SK-N-SH treated with all-trans-retinoic acid at 6 μM for 48 hours (cell line): ENCODE measurements at regions not wholly inside any gene's neighbourhood (a gene's known extent, or its start where the extent isn't known, plus 50 kb on each side); places are given as distances from the start of the nearest gene placed in this dataset.

Experiments used
- ATAC-seq: fragments of 200-7000 bp; cut with Tn5 transposase; 3 replicates; pipeline ENCODE4 v1.9.1; 2020; ENCODE audit warnings: mild to moderate bottlenecking, moderate library complexity
- ARNTL ChIP-seq: fragments of 450-650 bp; formaldehyde crosslinking; IDR thresholded peaks from 2 replicates; pipeline ENCODE4 v1.5.0; 2020; ENCODE audit warnings: low read depth, mild to moderate bottlenecking, moderate library complexity, borderline replicate concordance
- ESRRG ChIP-seq: fragments of 250-450 bp; sonication (Bioruptor Pico); IDR thresholded peaks from 2 replicates; pipeline ENCODE4 v1.6.1; 2021; ENCODE audit warnings: mild to moderate bottlenecking
- GLIS3 ChIP-seq: fragments of 250-450 bp; sonication (Bioruptor Pico); IDR thresholded peaks from 2 replicates; pipeline ENCODE4 v1.5.0; 2020; ENCODE audit warnings: mild to moderate bottlenecking, moderate library complexity
- ISL1 ChIP-seq: fragments of 250-450 bp; sonication (Bioruptor Pico); IDR thresholded peaks from 2 replicates; pipeline ENCODE4 v2.1.2; 2022; ENCODE audit warnings: mild to moderate bottlenecking, moderate library complexity
- OSR1 ChIP-seq: fragments of 250-450 bp; sonication (Bioruptor Pico); IDR thresholded peaks from 2 replicates; pipeline ENCODE4 v1.8.0; 2022; ENCODE audit warnings: moderate library complexity, mild to moderate bottlenecking, inconsistent platforms
- PPARA ChIP-seq: fragments of 250-450 bp; sonication (Bioruptor Pico); IDR thresholded peaks from 2 replicates; pipeline ENCODE4 v1.5.0; 2020; ENCODE audit warnings: mild to moderate bottlenecking, borderline replicate concordance
- RARB ChIP-seq: fragments of 250-450 bp; sonication (Bioruptor Pico); IDR thresholded peaks from 2 replicates; pipeline ENCODE4 v1.8.0; 2021; ENCODE audit warnings: mild to moderate bottlenecking, moderate library complexity
- SNAI2 ChIP-seq: fragments of 250-450 bp; sonication (Bioruptor Pico); IDR thresholded peaks from 2 replicates; pipeline ENCODE4 v1.5.0; 2020; ENCODE audit warnings: mild to moderate bottlenecking, moderate library complexity
- TCF4 ChIP-seq: fragments of 250-450 bp; sonication (Bioruptor Pico); IDR thresholded peaks from 2 replicates; pipeline ENCODE4 v1.8.0; 2021; ENCODE audit warnings: mild to moderate bottlenecking, moderate library complexity, borderline replicate concordance
- TOX ChIP-seq: fragments of 250-450 bp; sonication (Bioruptor Pico); IDR thresholded peaks from 2 replicates; pipeline ENCODE4 v1.8.0; 2021; ENCODE audit warnings: mild to moderate bottlenecking, moderate library complexity, borderline replicate concordance
- ZFP3 ChIP-seq: fragments of 250-450 bp; sonication (Bioruptor Pico); IDR thresholded peaks from 2 replicates; pipeline ENCODE4 v1.5.0; 2020; ENCODE audit warnings: mild to moderate bottlenecking, moderate library complexity
- ZFP30 ChIP-seq: fragments of 450-650 bp; formaldehyde crosslinking; IDR thresholded peaks from 2 replicates; pipeline ENCODE4 v1.5.0; 2022; ENCODE audit warnings: mild to moderate bottlenecking, moderate library complexity
- ZNF565 ChIP-seq: fragments of 450-650 bp; formaldehyde crosslinking; conservative IDR thresholded peaks from 2 replicates; pipeline ENCODE4 v1.5.0; 2020; ENCODE audit warnings: low read depth, mild to moderate bottlenecking, moderate library complexity
- ZNF70 ChIP-seq: fragments of 450-650 bp; formaldehyde crosslinking; IDR thresholded peaks from 2 replicates; pipeline ENCODE4 v1.5.0; 2020; ENCODE audit warnings: mild to moderate bottlenecking, moderate library complexity
- ZNF8 ChIP-seq: fragments of 450-650 bp; formaldehyde crosslinking; IDR thresholded peaks from 2 replicates; pipeline ENCODE4 v1.5.0; 2020; ENCODE audit warnings: mild to moderate bottlenecking, moderate library complexity
- TF ChIP-seq, protein P1 (sequence below): fragments of 250-450 bp; sonication (Bioruptor Pico); IDR thresholded peaks from 2 replicates; pipeline ENCODE4 v1.5.0; 2020; ENCODE audit warnings: mild to moderate bottlenecking, moderate library complexity
- TF ChIP-seq, protein P2 (sequence below): fragments of 250-450 bp; sonication (Bioruptor Pico); IDR thresholded peaks from 2 replicates; pipeline ENCODE4 v1.5.1; 2021; ENCODE audit warnings: mild to moderate bottlenecking, moderate library complexity
- TF ChIP-seq, protein P3 (sequence below): fragments of 250-450 bp; sonication (Bioruptor Pico); IDR thresholded peaks from 2 replicates; pipeline ENCODE4 v1.5.1; 2020; ENCODE audit warnings: low read depth, mild to moderate bottlenecking, moderate library complexity
- TF ChIP-seq, protein P4 (sequence below): fragments of 250-450 bp; sonication (Bioruptor Pico); IDR thresholded peaks from 2 replicates; pipeline ENCODE4 v1.8.0; 2021; ENCODE audit warnings: low read depth, mild to moderate bottlenecking, moderate library complexity, borderline replicate concordance
- TF ChIP-seq, protein P5 (sequence below): fragments of 250-450 bp; sonication (Bioruptor Pico); IDR thresholded peaks from 2 replicates; pipeline ENCODE4 v1.8.0; 2020; ENCODE audit warnings: mild to moderate bottlenecking, moderate library complexity, borderline replicate concordance

DNA sequence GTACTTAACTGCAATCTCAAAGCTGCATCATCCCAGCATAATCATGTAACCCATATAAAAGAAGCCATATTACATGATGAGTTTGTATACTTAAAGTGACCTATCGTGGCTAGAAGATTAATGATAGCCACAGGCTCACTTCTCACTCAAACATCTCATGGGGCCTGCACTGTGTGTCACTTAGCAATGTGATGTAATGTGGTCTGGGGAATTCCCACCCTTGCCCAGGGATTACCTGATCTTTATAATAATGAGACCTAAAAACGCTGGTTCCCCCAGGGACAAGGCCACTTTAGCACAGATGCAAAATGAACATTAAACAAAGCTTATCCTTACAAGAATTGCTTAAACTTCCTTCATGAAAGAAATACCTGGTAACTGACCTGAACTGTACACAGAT, 427.1 kb upstream of the CNTNAP5 start:
- ATAC-seq, result no peak

DNA sequence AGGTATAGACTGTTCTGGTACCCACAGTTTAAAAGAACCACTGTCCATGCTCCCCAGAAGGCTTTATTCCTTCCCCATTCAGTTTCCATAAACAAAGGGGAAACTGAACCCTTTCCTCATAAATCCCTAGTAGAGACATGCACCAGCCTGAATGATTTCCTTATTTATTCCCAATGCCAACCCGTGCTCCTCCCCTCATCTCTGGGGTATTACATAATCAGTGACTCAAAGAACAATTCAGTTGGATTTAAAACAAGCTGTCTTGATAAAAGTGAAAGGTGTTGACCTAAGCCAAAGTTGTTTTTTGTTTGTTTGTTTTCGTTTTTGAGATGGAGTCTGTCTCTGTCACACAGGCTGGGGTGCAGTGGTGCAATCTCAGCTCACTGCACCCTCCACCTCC, 418.5 kb upstream of the CNTNAP5 start:
- ATAC-seq, result no peak
- TF ChIP-seq ISL1 (CRISPR knock-in tag) (no peak), ZFP30 (CRISPR knock-in tag) (no peak), ZNF70 (CRISPR knock-in tag) (no peak), RARB (CRISPR knock-in tag) (no peak), TOX (CRISPR knock-in tag) (no peak), SNAI2 (CRISPR knock-in tag) (no peak), ZFP3 (CRISPR knock-in tag) (no peak), ZNF565 (CRISPR knock-in tag) (no peak)
- TF ChIP-seq, protein P1, sequence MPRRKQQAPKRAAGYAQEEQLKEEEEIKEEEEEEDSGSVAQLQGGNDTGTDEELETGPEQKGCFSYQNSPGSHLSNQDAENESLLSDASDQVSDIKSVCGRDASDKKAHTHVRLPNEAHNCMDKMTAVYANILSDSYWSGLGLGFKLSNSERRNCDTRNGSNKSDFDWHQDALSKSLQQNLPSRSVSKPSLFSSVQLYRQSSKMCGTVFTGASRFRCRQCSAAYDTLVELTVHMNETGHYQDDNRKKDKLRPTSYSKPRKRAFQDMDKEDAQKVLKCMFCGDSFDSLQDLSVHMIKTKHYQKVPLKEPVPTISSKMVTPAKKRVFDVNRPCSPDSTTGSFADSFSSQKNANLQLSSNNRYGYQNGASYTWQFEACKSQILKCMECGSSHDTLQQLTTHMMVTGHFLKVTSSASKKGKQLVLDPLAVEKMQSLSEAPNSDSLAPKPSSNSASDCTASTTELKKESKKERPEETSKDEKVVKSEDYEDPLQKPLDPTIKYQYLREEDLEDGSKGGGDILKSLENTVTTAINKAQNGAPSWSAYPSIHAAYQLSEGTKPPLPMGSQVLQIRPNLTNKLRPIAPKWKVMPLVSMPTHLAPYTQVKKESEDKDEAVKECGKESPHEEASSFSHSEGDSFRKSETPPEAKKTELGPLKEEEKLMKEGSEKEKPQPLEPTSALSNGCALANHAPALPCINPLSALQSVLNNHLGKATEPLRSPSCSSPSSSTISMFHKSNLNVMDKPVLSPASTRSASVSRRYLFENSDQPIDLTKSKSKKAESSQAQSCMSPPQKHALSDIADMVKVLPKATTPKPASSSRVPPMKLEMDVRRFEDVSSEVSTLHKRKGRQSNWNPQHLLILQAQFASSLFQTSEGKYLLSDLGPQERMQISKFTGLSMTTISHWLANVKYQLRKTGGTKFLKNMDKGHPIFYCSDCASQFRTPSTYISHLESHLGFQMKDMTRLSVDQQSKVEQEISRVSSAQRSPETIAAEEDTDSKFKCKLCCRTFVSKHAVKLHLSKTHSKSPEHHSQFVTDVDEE (CRISPR knock-in tag), result no peak
- TF ChIP-seq, protein P2, sequence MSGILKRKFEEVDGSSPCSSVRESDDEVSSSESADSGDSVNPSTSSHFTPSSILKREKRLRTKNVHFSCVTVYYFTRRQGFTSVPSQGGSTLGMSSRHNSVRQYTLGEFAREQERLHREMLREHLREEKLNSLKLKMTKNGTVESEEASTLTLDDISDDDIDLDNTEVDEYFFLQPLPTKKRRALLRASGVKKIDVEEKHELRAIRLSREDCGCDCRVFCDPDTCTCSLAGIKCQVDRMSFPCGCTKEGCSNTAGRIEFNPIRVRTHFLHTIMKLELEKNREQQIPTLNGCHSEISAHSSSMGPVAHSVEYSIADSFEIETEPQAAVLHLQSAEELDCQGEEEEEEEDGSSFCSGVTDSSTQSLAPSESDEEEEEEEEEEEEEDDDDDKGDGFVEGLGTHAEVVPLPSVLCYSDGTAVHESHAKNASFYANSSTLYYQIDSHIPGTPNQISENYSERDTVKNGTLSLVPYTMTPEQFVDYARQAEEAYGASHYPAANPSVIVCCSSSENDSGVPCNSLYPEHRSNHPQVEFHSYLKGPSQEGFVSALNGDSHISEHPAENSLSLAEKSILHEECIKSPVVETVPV (CRISPR knock-in tag), result no peak
- TF ChIP-seq, protein P3, sequence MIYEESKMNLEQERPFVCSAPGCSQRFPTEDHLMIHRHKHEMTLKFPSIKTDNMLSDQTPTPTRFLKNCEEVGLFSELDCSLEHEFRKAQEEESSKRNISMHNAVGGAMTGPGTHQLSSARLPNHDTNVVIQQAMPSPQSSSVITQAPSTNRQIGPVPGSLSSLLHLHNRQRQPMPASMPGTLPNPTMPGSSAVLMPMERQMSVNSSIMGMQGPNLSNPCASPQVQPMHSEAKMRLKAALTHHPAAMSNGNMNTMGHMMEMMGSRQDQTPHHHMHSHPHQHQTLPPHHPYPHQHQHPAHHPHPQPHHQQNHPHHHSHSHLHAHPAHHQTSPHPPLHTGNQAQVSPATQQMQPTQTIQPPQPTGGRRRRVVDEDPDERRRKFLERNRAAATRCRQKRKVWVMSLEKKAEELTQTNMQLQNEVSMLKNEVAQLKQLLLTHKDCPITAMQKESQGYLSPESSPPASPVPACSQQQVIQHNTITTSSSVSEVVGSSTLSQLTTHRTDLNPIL (CRISPR knock-in tag), result no peak
- TF ChIP-seq, all 23 proteins: peak for 0

More for the DNA sequence above, 427.1 kb upstream of the CNTNAP5 start:
- TF ChIP-seq RARB (CRISPR knock-in tag) (no peak), ZNF70 (CRISPR knock-in tag) (no peak), ZNF8 (CRISPR knock-in tag) (no peak), OSR1 (CRISPR knock-in tag) (no peak), TCF4 (no peak), ZNF565 (CRISPR knock-in tag) (no peak), ESRRG (no peak), SNAI2 (CRISPR knock-in tag) (no peak), PPARA (CRISPR knock-in tag) (no peak), ISL1 (CRISPR knock-in tag) (no peak), ARNTL (CRISPR knock-in tag) (no peak), ZFP3 (CRISPR knock-in tag) (no peak), ZFP30 (CRISPR knock-in tag) (no peak), TOX (CRISPR knock-in tag) (no peak), GLIS3 (CRISPR knock-in tag) (no peak)
- TF ChIP-seq, protein P3 (CRISPR knock-in tag), result no peak
- TF ChIP-seq, protein P2 (CRISPR knock-in tag), result no peak
- TF ChIP-seq, protein P4, sequence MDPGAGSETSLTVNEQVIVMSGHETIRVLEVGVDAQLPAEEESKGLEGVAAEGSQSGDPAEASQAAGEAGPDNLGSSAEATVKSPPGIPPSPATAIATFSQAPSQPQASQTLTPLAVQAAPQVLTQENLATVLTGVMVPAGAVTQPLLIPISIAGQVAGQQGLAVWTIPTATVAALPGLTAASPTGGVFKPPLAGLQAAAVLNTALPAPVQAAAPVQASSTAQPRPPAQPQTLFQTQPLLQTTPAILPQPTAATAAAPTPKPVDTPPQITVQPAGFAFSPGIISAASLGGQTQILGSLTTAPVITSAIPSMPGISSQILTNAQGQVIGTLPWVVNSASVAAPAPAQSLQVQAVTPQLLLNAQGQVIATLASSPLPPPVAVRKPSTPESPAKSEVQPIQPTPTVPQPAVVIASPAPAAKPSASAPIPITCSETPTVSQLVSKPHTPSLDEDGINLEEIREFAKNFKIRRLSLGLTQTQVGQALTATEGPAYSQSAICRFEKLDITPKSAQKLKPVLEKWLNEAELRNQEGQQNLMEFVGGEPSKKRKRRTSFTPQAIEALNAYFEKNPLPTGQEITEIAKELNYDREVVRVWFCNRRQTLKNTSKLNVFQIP (CRISPR knock-in tag), result no peak
- TF ChIP-seq, protein P5, sequence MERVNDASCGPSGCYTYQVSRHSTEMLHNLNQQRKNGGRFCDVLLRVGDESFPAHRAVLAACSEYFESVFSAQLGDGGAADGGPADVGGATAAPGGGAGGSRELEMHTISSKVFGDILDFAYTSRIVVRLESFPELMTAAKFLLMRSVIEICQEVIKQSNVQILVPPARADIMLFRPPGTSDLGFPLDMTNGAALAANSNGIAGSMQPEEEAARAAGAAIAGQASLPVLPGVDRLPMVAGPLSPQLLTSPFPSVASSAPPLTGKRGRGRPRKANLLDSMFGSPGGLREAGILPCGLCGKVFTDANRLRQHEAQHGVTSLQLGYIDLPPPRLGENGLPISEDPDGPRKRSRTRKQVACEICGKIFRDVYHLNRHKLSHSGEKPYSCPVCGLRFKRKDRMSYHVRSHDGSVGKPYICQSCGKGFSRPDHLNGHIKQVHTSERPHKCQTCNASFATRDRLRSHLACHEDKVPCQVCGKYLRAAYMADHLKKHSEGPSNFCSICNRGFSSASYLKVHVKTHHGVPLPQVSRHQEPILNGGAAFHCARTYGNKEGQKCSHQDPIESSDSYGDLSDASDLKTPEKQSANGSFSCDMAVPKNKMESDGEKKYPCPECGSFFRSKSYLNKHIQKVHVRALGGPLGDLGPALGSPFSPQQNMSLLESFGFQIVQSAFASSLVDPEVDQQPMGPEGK (CRISPR knock-in tag), result no peak
